IMR-90 (cell line): ENCODE measurements at regions not wholly inside any gene's neighbourhood (a gene's known extent, or its start where the extent isn't known, plus 50 kb on each side); places are given as distances from the start of the nearest gene placed in this dataset.

ENCODE experiments used
- ATAC-seq: fragments of 200-7000 bp; cut with Tn5 transposase; 2 replicates; pipeline ENCODE4 v1.9.1; 2020; ENCODE audit warnings: low read depth, mild to moderate bottlenecking, moderate library complexity
- BruUV-seq: library from RNA; stranded (reverse); fragments of 400-500 nt; replicated peaks from 2 replicates; lab custom pipeline; 2021; lab: Mats Ljungman, UMichigan
- CTCF ChIA-PET: fragments of 300-600 bp; formaldehyde crosslinking; extraction: SDS; loops from one replicate; lab custom pipeline; 2021; ENCODE audit warnings: antibody characterized with exemption; lab: Yijun Ruan, JAX
- POLR2A ChIA-PET: fragments of 300-600 bp; sonication (Branson Sonifier 250); formaldehyde crosslinking; loops from one replicate; lab custom pipeline; 2022; ENCODE audit warnings: antibody characterized with exemption; ENCODE audit not compliant: unreplicated experiment; lab: Charles Lee
- DNase-seq: peaks from one replicate; pipeline ENCODE4 v3.0.0; 2013
- H2AFZ ChIP-seq: replicated peaks from 2 replicates; pipeline ENCODE3; 2013; ENCODE audit warnings: low read length, mild to moderate bottlenecking; ENCODE audit not compliant: poor library complexity
- H2AK5ac ChIP-seq: 2 replicates; pipeline ENCODE4 v1.6.1; 2013; ENCODE audit warnings: low read depth, low read length, inconsistent platforms
- H2AK9ac ChIP-seq: replicated peaks from 2 replicates; pipeline ENCODE3; 2013; ENCODE audit warnings: mild to moderate bottlenecking, low read depth, low read length, moderate library complexity; ENCODE audit not compliant: poor library complexity
- H2BK120ac ChIP-seq: 2 replicates; pipeline ENCODE4 v1.6.1; 2013; ENCODE audit warnings: low read depth, low read length, inconsistent platforms
- H2BK15ac ChIP-seq: 3 replicates; pipeline ENCODE4 v1.6.1; 2013; ENCODE audit warnings: low read depth, low read length, inconsistent platforms
- H2BK20ac ChIP-seq: 2 replicates; pipeline ENCODE4 v1.6.1; 2013; ENCODE audit warnings: low read depth, mild to moderate bottlenecking, inconsistent platforms, low read length, moderate library complexity
- H2BK5ac ChIP-seq: 2 replicates; pipeline ENCODE4 v1.6.1; 2013; ENCODE audit warnings: mild to moderate bottlenecking, low read depth, low read length, inconsistent platforms; ENCODE audit not compliant: poor library complexity, severe bottlenecking
- H3K14ac ChIP-seq: replicated peaks from 2 replicates; pipeline ENCODE4 v1.6.1; 2013; ENCODE audit warnings: low read depth, low read length, inconsistent platforms
- H3K18ac ChIP-seq: 2 replicates; pipeline ENCODE4 v1.6.1; 2013; ENCODE audit warnings: low read depth, low read length, control low read depth
- H3K23ac ChIP-seq: 2 replicates; pipeline ENCODE4 v1.6.1; 2013; ENCODE audit warnings: low read depth, low read length, inconsistent platforms
- H3K27ac ChIP-seq: 2 replicates; pipeline ENCODE4 v1.5.1; 2013; ENCODE audit warnings: mild to moderate bottlenecking, control low read depth, low read length; ENCODE audit not compliant: insufficient read depth
- H3K27me3 ChIP-seq: 2 replicates; pipeline ENCODE4 v1.6.1; 2013; ENCODE audit warnings: low read length; ENCODE audit not compliant: control insufficient read depth, insufficient read depth
- H3K36me3 ChIP-seq: 2 replicates; pipeline ENCODE4 v1.6.1; 2013; ENCODE audit warnings: low read length, mixed read lengths; ENCODE audit not compliant: control insufficient read depth, insufficient read depth
- H3K4ac ChIP-seq: 2 replicates; pipeline ENCODE4 v1.6.1; 2013; ENCODE audit warnings: low read depth, low read length, inconsistent platforms
- H3K4me1 ChIP-seq: 2 replicates; pipeline ENCODE4 v1.6.1; 2013; ENCODE audit warnings: low read length, mixed read lengths; ENCODE audit not compliant: control insufficient read depth, insufficient read depth
- H3K4me2 ChIP-seq: 2 replicates; pipeline ENCODE4 v1.6.1; 2013; ENCODE audit warnings: low read depth, mild to moderate bottlenecking, control low read depth, low read length, moderate library complexity
- H3K4me3 ChIP-seq: 2 replicates; pipeline ENCODE4 v1.5.1; 2013; ENCODE audit warnings: low read depth, mild to moderate bottlenecking, control low read depth, low read length, moderate library complexity; ENCODE audit not compliant: insufficient read depth
- H3K56ac ChIP-seq: 2 replicates; pipeline ENCODE4 v1.6.1; 2013; ENCODE audit warnings: low read length, inconsistent platforms; ENCODE audit not compliant: insufficient read depth; ENCODE audit errors: extremely low read depth
- H3K79me1 ChIP-seq, 2 experiments: 2 replicates each; pipeline ENCODE4 v1.6.1; 2013; ENCODE audit warnings: low read length in 2 of 2, inconsistent platforms in 1 of 2, low read depth in 1 of 2
- H3K9ac ChIP-seq: 2 replicates; pipeline ENCODE4 v1.6.1; 2013; ENCODE audit warnings: low read depth, low read length, control low read depth
- H3K9me1 ChIP-seq: 2 replicates; pipeline ENCODE4 v1.6.1; 2013; ENCODE audit warnings: low read length, inconsistent platforms; ENCODE audit not compliant: insufficient read depth
- H3K9me3 ChIP-seq: 2 replicates; pipeline ENCODE4 v1.6.1; 2013; ENCODE audit warnings: low read length; ENCODE audit not compliant: control insufficient read depth, insufficient read depth
- H4K20me1 ChIP-seq: 2 replicates; pipeline ENCODE4 v1.6.1; 2013; ENCODE audit warnings: low read length, inconsistent platforms; ENCODE audit not compliant: insufficient read depth
- H4K5ac ChIP-seq: 2 replicates; pipeline ENCODE4 v1.6.1; 2013; ENCODE audit warnings: mild to moderate bottlenecking, low read depth, low read length, control low read depth
- H4K8ac ChIP-seq, 2 experiments: 2 replicates each; pipeline ENCODE4 v1.6.1; 2013; ENCODE audit warnings: low read depth in 2 of 2, low read length in 2 of 2, control low read depth in 1 of 2, inconsistent platforms in 1 of 2
- H4K91ac ChIP-seq: 2 replicates; pipeline ENCODE4 v1.6.1; 2013; ENCODE audit warnings: low read depth, low read length, inconsistent platforms; ENCODE audit not compliant: insufficient read depth
- BHLHE40 ChIP-seq: fragments of 150-350 bp; IDR thresholded peaks from 2 replicates; pipeline ENCODE4 v1.6.1; 2016; ENCODE audit warnings: mild to moderate bottlenecking, low read depth, low read length
- CEBPB ChIP-seq: IDR thresholded peaks from 2 replicates; pipeline ENCODE4 v1.6.1; 2012; ENCODE audit warnings: low read depth, low read length, improper control_type of control experiment
- CHD1 ChIP-seq: IDR thresholded peaks from 2 replicates; pipeline ENCODE4 v1.6.1; 2012; ENCODE audit warnings: low read depth, low read length, improper control_type of control experiment
- FOS ChIP-seq: fragments of 150-350 bp; IDR thresholded peaks from 2 replicates; pipeline ENCODE4 v1.6.1; 2016; ENCODE audit warnings: low read depth, low read length
- MAFK ChIP-seq: IDR thresholded peaks from 2 replicates; pipeline ENCODE4 v1.6.1; 2012; ENCODE audit warnings: low read depth, low read length, improper control_type of control experiment
- MAZ ChIP-seq: IDR thresholded peaks from 2 replicates; pipeline ENCODE4 v1.6.1; 2012; ENCODE audit warnings: low read depth, mild to moderate bottlenecking, low read length, improper control_type of control experiment, moderate library complexity, borderline replicate concordance
- MXI1 ChIP-seq: IDR thresholded peaks from 2 replicates; pipeline ENCODE4 v1.6.1; 2012; ENCODE audit warnings: low read depth, mild to moderate bottlenecking, low read length, moderate library complexity, borderline replicate concordance
- NFE2L2 ChIP-seq: fragments of 150-350 bp; IDR thresholded peaks from 2 replicates; pipeline ENCODE4 v1.6.1; 2016; ENCODE audit warnings: low read depth, mild to moderate bottlenecking, low read length
- POLR2A ChIP-seq: IDR thresholded peaks from 2 replicates; pipeline ENCODE4 v1.6.1; 2012; ENCODE audit warnings: mild to moderate bottlenecking, low read depth, low read length
- RAD21 ChIP-seq: IDR thresholded peaks from 2 replicates; pipeline ENCODE4 v1.6.1; 2012; ENCODE audit warnings: low read length, improper control_type of control experiment
- RCOR1 ChIP-seq: IDR thresholded peaks from 2 replicates; pipeline ENCODE4 v1.6.1; 2012; ENCODE audit warnings: mild to moderate bottlenecking, low read length, improper control_type of control experiment; ENCODE audit not compliant: insufficient replicate concordance
- RFX5 ChIP-seq: IDR thresholded peaks from 2 replicates; pipeline ENCODE4 v1.8.0; 2012; ENCODE audit warnings: low read depth, mild to moderate bottlenecking, low read length, moderate library complexity
- SMC3 ChIP-seq: fragments of 150-350 bp; IDR thresholded peaks from 2 replicates; pipeline ENCODE4 v1.6.1; 2016; ENCODE audit warnings: low read depth, mild to moderate bottlenecking, antibody characterized with exemption, low read length, moderate library complexity
- WGBS, 2 experiments: methylation state at CpG; one replicate each; pipeline versions ENCODE4 v1.1.5 to v1.1.7; 2013; ENCODE audit warnings: missing lambda C conversion rate in 2 of 2; ENCODE audit not compliant: insufficient read length in 1 of 2; ENCODE audit errors: extremely low coverage in 2 of 2; 5-methylcytosine and 5-hydroxymethylcytosine counted together
- dilution Hi-C: fragments of 300-500 bp; cut with HindIII; formaldehyde crosslinking; loops from one replicate; pipeline ENCODE4 v1.14.3; 2018; ENCODE audit warnings: low sequenced_read_pairs; ENCODE audit not compliant: unreplicated experiment
- in situ Hi-C: fragments of 300-500 bp; cut with MboI; formaldehyde crosslinking; loops from 3 replicates; pipeline ENCODE4 v1.14.3; 2019; ENCODE audit warnings: low sequenced_read_pairs, inconsistent platforms, mixed read lengths
- intact Hi-C: fragments of 100-400 bp; cut with micrococcal nuclease; formaldehyde crosslinking; loops from 2 replicates; pipeline ENCODE4 v1.10.0; 2022
- TF ChIP-seq, protein P1 (sequence below): fragments of 150-350 bp; IDR thresholded peaks from 2 replicates; pipeline ENCODE4 v1.6.1; 2016; ENCODE audit warnings: low read depth, mild to moderate bottlenecking, low read length, moderate library complexity, borderline replicate concordance
- TF ChIP-seq, protein P2 (sequence below): conservative IDR thresholded peaks from 2 replicates; pipeline ENCODE4 v1.5.1; 2012; ENCODE audit warnings: mild to moderate bottlenecking, low read depth, low read length, improper control_type of control experiment
- TF ChIP-seq, protein P3 (sequence below): fragments of 150-350 bp; IDR thresholded peaks from 2 replicates; pipeline ENCODE4 v1.6.1; 2017; ENCODE audit warnings: mild to moderate bottlenecking, antibody characterized with exemption, low read length, low read depth

DNA sequence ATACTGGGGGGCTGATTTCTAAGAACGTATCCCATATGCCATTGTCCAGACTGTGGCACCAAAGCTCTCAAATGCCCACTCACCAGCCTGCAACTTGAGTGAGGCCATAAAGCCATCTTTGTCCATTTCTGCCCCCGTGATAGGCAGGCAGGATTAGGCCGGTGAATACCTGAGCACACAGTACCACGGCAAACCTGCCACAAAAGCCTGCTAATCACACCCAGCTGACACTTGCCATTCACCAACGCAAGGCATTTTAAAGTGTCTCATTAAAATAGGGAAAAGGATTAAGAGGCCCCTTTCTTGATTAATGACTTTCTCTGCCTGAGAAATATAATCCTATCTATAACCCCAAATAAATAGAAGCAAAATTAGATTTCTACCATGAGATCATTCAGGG lies 111.4 kb upstream of the NANOS1 start:
- Histone ChIP-seq H3K14ac (no peak overlapping the region), H3K9me1 (no peaks in the 10 kb centered on the region), H3K9me3 (no peaks in the 10 kb centered on the region), H2AK5ac (no peak overlapping the region), H2BK20ac (no peak overlapping the region), H3K4me1 (no peaks in the 10 kb centered on the region), H3K23ac (no peak overlapping the region), H4K20me1 (no peaks in the 10 kb centered on the region), H3K56ac (no peak overlapping the region), H3K79me1 (no peaks in the 10 kb centered on the region), H2AFZ (no peak overlapping the region), H3K4me2 (no peak overlapping the region), H3K18ac (no peak overlapping the region), H3K36me3 (no peaks in the 10 kb centered on the region), H4K8ac (no peak overlapping the region), H3K4me3 (no peak overlapping the region), H3K27ac (no peak overlapping the region), H4K91ac (no peak overlapping the region), H2BK5ac (no peak overlapping the region), H3K27me3 (peaks cover 6% of the 10 kb centered on the region), H2BK120ac (no peak overlapping the region), H4K5ac (no peak overlapping the region), H2AK9ac (no peak overlapping the region), H2BK15ac (no peak overlapping the region), H3K4ac (no peak overlapping the region), H3K9ac (no peak overlapping the region)
- POLR2A ChIA-PET, result no interaction called here
- CTCF ChIA-PET, result no interaction called here
- BruUV-seq, result no TSS peak
- WGBS, 2 experiments, result 100% methylated on average over 1 of the region's 5 CpGs; no CpG with 5 or more reads in 1 of the 2 experiments
- no peak for TF ChIP-seq NFE2L2
- TF ChIP-seq, protein P1, sequence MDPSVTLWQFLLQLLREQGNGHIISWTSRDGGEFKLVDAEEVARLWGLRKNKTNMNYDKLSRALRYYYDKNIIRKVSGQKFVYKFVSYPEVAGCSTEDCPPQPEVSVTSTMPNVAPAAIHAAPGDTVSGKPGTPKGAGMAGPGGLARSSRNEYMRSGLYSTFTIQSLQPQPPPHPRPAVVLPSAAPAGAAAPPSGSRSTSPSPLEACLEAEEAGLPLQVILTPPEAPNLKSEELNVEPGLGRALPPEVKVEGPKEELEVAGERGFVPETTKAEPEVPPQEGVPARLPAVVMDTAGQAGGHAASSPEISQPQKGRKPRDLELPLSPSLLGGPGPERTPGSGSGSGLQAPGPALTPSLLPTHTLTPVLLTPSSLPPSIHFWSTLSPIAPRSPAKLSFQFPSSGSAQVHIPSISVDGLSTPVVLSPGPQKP, result no peak
- TF ChIP-seq RCOR1, result no peak
- no peak for TF ChIP-seq MAFK
- TF ChIP-seq MXI1, result no peak
- TF ChIP-seq RAD21, result no peak
- TF ChIP-seq CHD1, result no peak
- TF ChIP-seq MAZ, result no peak
- no peak for TF ChIP-seq RFX5
- TF ChIP-seq, protein P2, sequence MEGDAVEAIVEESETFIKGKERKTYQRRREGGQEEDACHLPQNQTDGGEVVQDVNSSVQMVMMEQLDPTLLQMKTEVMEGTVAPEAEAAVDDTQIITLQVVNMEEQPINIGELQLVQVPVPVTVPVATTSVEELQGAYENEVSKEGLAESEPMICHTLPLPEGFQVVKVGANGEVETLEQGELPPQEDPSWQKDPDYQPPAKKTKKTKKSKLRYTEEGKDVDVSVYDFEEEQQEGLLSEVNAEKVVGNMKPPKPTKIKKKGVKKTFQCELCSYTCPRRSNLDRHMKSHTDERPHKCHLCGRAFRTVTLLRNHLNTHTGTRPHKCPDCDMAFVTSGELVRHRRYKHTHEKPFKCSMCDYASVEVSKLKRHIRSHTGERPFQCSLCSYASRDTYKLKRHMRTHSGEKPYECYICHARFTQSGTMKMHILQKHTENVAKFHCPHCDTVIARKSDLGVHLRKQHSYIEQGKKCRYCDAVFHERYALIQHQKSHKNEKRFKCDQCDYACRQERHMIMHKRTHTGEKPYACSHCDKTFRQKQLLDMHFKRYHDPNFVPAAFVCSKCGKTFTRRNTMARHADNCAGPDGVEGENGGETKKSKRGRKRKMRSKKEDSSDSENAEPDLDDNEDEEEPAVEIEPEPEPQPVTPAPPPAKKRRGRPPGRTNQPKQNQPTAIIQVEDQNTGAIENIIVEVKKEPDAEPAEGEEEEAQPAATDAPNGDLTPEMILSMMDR, result no peak
- TF ChIP-seq, protein P3, sequence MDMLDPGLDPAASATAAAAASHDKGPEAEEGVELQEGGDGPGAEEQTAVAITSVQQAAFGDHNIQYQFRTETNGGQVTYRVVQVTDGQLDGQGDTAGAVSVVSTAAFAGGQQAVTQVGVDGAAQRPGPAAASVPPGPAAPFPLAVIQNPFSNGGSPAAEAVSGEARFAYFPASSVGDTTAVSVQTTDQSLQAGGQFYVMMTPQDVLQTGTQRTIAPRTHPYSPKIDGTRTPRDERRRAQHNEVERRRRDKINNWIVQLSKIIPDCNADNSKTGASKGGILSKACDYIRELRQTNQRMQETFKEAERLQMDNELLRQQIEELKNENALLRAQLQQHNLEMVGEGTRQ, result no peak
- no peak for TF ChIP-seq FOS
- TF ChIP-seq SMC3, result no peak
- TF ChIP-seq POLR2A, result no peak
- no peak for TF ChIP-seq BHLHE40
- TF ChIP-seq CEBPB, result no peak
- no peak for DNase-seq
- dilution Hi-C loops, result no loop called here
- no peak for ATAC-seq
- intact Hi-C loops, result no loop called here
- in situ Hi-C loops, result no loop called here
